Coronary artery (tissue), 2 donors: ENCODE measurements at regions not wholly inside any gene's neighbourhood (a gene's known extent, or its start where the extent isn't known, plus 50 kb on each side); places are given as distances from the start of the nearest gene placed in this dataset.

Experiments
- DNase-seq: peaks from one replicate; pipeline ENCODE4 v3.0.0-alpha.2; 2017; ENCODE audit warnings: low spot score
- H3K27ac ChIP-seq, 2 donors: fragments of 200-600 bp; sonication (generic); one replicate each; pipeline ENCODE4 v1.5.1; 2016 to 2019
- H3K4me3 ChIP-seq: fragments of 200-600 bp; sonication (generic); 2 replicates; pipeline ENCODE4 v1.5.1; 2016; ENCODE audit warnings: mild to moderate bottlenecking, moderate library complexity
- CTCF ChIP-seq: fragments of 200-600 bp; sonication (generic); IDR thresholded peaks from one replicate; pipeline ENCODE4 v1.5.1; 2019; ENCODE audit warnings: antibody characterized with exemption

GRCh38 chr7:31256506-31256905 lies 84.0 kb downstream of the NEUROD6 start:
- DNase-seq = no peak
- H3K4me3 ChIP-seq = no peak overlapping the region
- H3K27ac ChIP-seq = no peak overlapping the region
- TF ChIP-seq CTCF = no peak

DNA sequence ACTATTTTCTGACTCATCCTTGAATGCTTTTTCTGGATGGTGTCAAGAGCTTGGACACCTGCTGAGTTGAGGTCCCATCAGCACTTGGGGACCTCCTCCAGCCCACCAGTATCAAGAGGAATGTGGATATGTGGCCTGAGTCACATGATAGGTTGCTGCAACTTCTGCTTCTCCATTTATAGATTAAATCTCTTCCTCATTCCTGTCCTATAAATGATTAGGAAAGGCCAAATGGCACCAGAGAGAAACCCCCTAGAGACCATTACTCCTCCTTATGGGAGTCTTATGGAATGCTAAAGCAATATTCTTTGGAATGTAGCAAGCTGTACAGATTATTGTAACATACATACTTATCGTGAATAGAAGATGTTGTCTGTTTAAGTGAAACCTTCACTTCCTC lies 85.6 kb downstream of the NEUROD6 start:
- Histone ChIP-seq H3K4me3 (no peak overlapping the region), H3K27ac (no peak overlapping the region)
- DNase-seq = no peak
- no peak for TF ChIP-seq CTCF

DNA sequence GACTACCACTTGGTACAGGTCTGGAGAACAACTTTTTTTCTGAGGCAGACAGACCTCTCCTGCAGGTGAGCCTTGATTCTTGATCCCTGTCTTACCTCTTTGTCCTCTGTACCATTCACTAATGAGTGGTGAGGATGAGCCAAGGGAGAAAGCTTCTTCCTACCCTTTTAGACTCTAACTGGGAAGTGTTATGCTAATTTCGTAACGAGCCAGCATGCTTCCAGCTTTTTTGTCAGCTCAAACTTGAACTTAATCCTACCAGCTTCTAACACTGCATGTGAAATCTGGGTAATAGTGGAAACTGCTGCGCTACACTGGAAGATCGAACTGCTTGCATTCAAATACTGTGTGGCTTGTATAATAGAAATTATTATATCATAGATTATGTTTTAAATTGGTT lies 87.0 kb downstream of the NEUROD6 start:
- Histone ChIP-seq H3K4me3 (no peak overlapping the region), H3K27ac (no peak overlapping the region)
- TF ChIP-seq CTCF = no peak
- DNase-seq = no peak

DNA sequence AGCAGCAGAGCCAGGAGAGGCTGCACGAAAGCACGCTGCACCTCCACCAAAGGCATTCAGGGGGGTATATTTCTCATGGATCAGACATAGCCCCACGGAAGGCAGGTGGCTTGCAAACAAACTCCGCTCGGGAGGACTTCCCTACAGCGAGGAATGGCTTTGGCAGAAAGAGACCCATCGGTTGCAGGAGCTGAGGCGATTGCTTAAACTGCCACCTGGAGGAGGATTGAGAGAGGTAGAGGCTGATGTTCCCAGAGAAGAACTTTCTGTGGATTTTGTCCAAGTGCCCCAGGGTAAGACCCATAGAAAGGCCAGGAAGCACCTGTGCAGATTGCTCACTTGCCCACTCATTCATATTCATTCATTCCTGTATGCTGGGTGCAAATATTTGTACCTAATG lies 89.1 kb downstream of the NEUROD6 start:
- DNase-seq = no peak
- TF ChIP-seq CTCF = no peak

DNA sequence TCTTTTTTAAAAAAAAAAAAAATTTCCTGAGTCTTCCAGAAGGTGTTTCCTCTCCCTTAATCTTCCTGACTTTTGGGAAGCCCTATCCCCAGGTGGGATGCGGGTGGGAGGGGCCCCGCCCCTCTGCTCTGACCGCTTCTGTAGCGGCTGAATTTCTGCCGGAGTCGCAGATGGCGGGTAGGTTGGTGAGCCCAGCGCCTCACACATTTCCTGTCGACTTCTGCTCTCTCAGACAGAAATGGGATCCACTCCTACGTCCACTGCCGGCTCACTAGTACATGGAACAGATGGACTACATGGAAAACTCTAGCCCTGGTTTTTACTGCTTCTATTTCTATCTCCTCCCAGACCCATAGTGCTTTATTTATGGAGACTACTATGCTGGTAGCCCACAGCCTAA lies 90.9 kb downstream of the NEUROD6 start:
- H3K4me3 ChIP-seq = no peak overlapping the region
- no peak for TF ChIP-seq CTCF
- no peak overlapping the region for H3K27ac ChIP-seq
- DNase-seq = no peak

More for the DNA sequence above, 89.1 kb downstream of the NEUROD6 start:
- H3K4me3 ChIP-seq = no peak overlapping the region
- H3K27ac ChIP-seq = no peak overlapping the region

DNA sequence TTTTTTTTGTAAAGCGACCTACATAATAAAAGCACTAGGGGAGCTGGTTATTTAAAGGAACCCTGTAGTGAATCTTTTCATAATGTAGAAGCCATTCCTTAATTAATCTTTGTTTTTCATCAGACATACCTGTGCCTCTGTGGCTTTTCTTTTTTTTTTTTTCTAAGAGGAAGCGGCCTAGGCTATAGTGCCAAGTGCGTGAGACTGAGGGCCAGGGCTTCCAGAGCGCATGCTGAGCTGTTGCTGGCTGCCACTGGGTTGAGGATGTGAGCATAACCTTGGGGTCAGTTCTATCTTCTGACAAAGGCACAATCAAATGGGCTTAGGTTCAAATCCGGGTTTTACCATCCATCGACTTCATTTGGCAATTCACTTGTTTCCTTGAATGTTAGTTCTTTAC lies 103.7 kb downstream of the NEUROD6 start:
- no peak overlapping the region for H3K4me3 ChIP-seq
- no peak for TF ChIP-seq CTCF
- no peak for DNase-seq
- H3K27ac ChIP-seq = no peak overlapping the region

DNA sequence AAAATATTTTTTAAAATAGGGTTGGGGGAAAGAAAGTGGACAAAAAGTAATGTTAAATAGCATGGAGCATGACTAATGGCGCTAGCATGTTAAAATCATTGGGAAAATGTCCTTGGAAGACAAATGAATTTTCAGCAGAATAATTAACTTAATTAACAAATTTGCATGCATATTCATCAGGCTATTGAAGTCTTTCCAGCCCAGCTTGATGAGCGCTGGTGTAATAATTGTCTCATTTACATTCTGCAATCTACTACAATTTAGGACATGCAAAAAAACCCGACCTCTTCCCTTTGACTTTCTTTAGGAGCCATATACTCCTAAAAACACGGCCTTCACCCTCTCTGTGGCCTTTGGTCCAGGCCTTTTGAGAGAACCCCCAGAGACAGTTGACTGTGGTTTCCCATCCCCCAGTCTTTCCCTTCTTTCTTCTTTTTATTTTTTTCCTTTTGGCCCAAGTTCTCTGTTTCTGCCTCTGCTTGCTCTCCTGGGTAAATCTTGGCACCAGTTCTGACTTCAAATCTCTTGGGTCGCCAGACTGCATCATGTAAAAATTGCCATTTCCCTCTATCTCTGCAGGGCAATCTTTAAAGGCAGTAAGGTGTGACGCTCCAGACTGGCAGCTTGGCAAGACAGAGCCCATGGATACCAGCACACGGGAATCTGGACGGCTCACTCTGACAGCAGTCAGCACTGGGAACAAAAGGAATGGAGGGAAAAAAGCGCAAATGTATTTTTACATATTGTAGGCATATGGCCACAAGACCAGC lies 105.5 kb downstream of the NEUROD6 start:
- no peak for TF ChIP-seq CTCF
- H3K27ac ChIP-seq = no peak overlapping the region
- no peak overlapping the region for H3K4me3 ChIP-seq
- DNase-seq = no peak
